OCI-LY1 (cell line): ENCODE measurements at regions not wholly inside any gene's neighbourhood (a gene's known extent, or its start where the extent isn't known, plus 50 kb on each side); places are given as distances from the start of the nearest gene placed in this dataset.

Source experiments
- H2AFZ ChIP-seq: fragments of 200-600 bp; sonication (generic), shearing (Covaris generic); 2 replicates; pipeline ENCODE4 v1.6.0; 2014; ENCODE audit warnings: antibody characterized with exemption, mild to moderate bottlenecking, low read length
- H3F3A ChIP-seq: fragments of 200-600 bp; sonication (generic), shearing (Covaris generic); 2 replicates; pipeline ENCODE4 v1.6.0; 2014; ENCODE audit warnings: mild to moderate bottlenecking, antibody characterized with exemption, low read length, moderate library complexity; ENCODE audit not compliant: insufficient read depth
- H3K27ac ChIP-seq: fragments of 200-600 bp; sonication (generic); 2 replicates; pipeline ENCODE4 v1.5.1; 2014; ENCODE audit warnings: low read length, mixed run types, mild to moderate bottlenecking, low read depth; ENCODE audit not compliant: poor library complexity, severe bottlenecking
- H3K27me3 ChIP-seq: fragments of 200-600 bp; sonication (generic); 2 replicates; pipeline ENCODE4 v1.6.0; 2014; ENCODE audit warnings: antibody characterized with exemption, mild to moderate bottlenecking, low read length, moderate library complexity; ENCODE audit not compliant: insufficient read depth
- H3K36me3 ChIP-seq: fragments of 200-600 bp; sonication (generic); 2 replicates; pipeline ENCODE4 v1.6.1; 2014; ENCODE audit warnings: mild to moderate bottlenecking, antibody characterized with exemption, low read length, moderate library complexity, mixed read lengths; ENCODE audit not compliant: insufficient read depth
- H3K4me1 ChIP-seq: fragments of 200-600 bp; sonication (generic); 2 replicates; pipeline ENCODE4 v1.5.1; 2014; ENCODE audit warnings: mild to moderate bottlenecking, low read length, moderate library complexity; ENCODE audit not compliant: insufficient read depth, severe bottlenecking
- H3K4me2 ChIP-seq: fragments of 200-600 bp; sonication (generic), shearing (Covaris generic); 2 replicates; pipeline ENCODE4 v1.6.1; 2014; ENCODE audit warnings: low read length
- H3K4me3 ChIP-seq: fragments of 200-600 bp; sonication (generic); 2 replicates; pipeline ENCODE4 v1.5.1; 2014; ENCODE audit warnings: low read length, low read depth, mild to moderate bottlenecking, mixed read lengths; ENCODE audit not compliant: poor library complexity, severe bottlenecking
- H3K79me2 ChIP-seq: fragments of 200-600 bp; shearing (Covaris generic); 2 replicates; pipeline ENCODE4 v1.6.1; 2016; ENCODE audit warnings: mixed run types, low read length, mixed read lengths; ENCODE audit not compliant: insufficient read depth
- H3K9ac ChIP-seq: fragments of 200-600 bp; sonication (generic), shearing (Covaris generic); 2 replicates; pipeline ENCODE4 v1.6.1; 2014; ENCODE audit warnings: mild to moderate bottlenecking, low read length, mixed read lengths
- H3K9me2 ChIP-seq: fragments of 200-600 bp; sonication (generic), shearing (Covaris generic); 2 replicates; pipeline ENCODE4 v1.6.1; 2014; ENCODE audit warnings: low read depth, mild to moderate bottlenecking, low read length, mixed read lengths
- H3K9me3 ChIP-seq: fragments of 200-600 bp; shearing (Covaris generic); 2 replicates; pipeline ENCODE4 v1.6.1; 2014; ENCODE audit warnings: low read length, mixed read lengths
- H4K20me1 ChIP-seq: fragments of 200-600 bp; sonication (generic), shearing (Covaris generic); 2 replicates; pipeline ENCODE4 v1.6.0; 2016; ENCODE audit warnings: mild to moderate bottlenecking, low read length; ENCODE audit not compliant: insufficient read depth
- EZH2 ChIP-seq: fragments of 200-600 bp; sonication (generic), shearing (Covaris generic); IDR thresholded peaks from 2 replicates; pipeline ENCODE4 v1.8.0; 2017; ENCODE audit warnings: borderline replicate concordance, mixed run types, mild to moderate bottlenecking, antibody characterized with exemption, low read length, moderate library complexity, mixed read lengths
- TF ChIP-seq, protein P1 (sequence below): fragments of 200-600 bp; sonication (generic), shearing (Covaris generic); IDR thresholded peaks from 2 replicates; pipeline ENCODE4 v1.5.1; 2017; ENCODE audit warnings: mild to moderate bottlenecking, antibody characterized with exemption, low read length, moderate library complexity, mixed read lengths

- Histone ChIP-seq H4K20me1 (no peaks in the 10 kb centered on the region), H3K4me3 (no peak overlapping the region), H3K9me2 (no peaks in the 10 kb centered on the region), H3K4me1 (no peaks in the 10 kb centered on the region), H3K27ac (no peak overlapping the region), H3K9me3 (no peaks in the 10 kb centered on the region), H3K79me2 (no peaks in the 10 kb centered on the region), H3K4me2 (no peak overlapping the region), H2AFZ (no peak overlapping the region), H3K9ac (no peak overlapping the region), H3K36me3 (no peaks in the 10 kb centered on the region), H3F3A (no peaks in the 10 kb centered on the region), H3K27me3 (0 out of 2 replicates have a peak, but pooled peaks cover 4% of the 10 kb centered on the region)
- no peak for TF ChIP-seq EZH2
- TF ChIP-seq, protein P1, sequence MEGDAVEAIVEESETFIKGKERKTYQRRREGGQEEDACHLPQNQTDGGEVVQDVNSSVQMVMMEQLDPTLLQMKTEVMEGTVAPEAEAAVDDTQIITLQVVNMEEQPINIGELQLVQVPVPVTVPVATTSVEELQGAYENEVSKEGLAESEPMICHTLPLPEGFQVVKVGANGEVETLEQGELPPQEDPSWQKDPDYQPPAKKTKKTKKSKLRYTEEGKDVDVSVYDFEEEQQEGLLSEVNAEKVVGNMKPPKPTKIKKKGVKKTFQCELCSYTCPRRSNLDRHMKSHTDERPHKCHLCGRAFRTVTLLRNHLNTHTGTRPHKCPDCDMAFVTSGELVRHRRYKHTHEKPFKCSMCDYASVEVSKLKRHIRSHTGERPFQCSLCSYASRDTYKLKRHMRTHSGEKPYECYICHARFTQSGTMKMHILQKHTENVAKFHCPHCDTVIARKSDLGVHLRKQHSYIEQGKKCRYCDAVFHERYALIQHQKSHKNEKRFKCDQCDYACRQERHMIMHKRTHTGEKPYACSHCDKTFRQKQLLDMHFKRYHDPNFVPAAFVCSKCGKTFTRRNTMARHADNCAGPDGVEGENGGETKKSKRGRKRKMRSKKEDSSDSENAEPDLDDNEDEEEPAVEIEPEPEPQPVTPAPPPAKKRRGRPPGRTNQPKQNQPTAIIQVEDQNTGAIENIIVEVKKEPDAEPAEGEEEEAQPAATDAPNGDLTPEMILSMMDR: no peak
Measured at GRCh38 chr14:76695263-76695920, 65.9 kb upstream of the VASH1 start.

DNA sequence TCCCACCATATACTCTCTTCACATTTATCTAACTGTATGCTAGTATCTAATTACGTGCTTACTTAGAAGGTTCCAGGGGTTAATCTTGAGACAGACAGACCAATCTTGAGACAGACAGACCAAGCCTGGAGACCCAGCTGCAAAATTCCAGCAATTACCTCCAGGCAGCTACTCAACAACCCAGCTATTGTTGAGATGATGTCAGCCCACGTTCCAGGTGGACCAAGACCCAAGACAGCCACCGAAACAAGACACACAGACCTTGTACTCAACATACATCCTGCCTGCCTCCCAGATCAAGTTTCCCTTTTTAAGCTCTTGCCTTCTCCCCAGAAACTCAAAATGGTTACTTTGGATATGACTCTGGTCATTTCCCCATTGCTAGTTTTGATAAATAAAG lies 64.9 kb upstream of the VASH1 start:
- TF ChIP-seq, protein P1: no peak
- Histone ChIP-seq H3K27ac (no peak overlapping the region), H3K9ac (no peak overlapping the region), H3K36me3 (no peaks in the 10 kb centered on the region), H3K79me2 (no peaks in the 10 kb centered on the region), H3K4me2 (no peak overlapping the region), H3K4me1 (no peaks in the 10 kb centered on the region), H3K27me3 (0 out of 2 replicates have a peak, but pooled peaks cover 4% of the 10 kb centered on the region), H3K4me3 (no peak overlapping the region), H3F3A (no peaks in the 10 kb centered on the region), H4K20me1 (no peaks in the 10 kb centered on the region), H2AFZ (no peak overlapping the region), H3K9me2 (no peaks in the 10 kb centered on the region), H3K9me3 (no peaks in the 10 kb centered on the region)

- H3K27ac ChIP-seq: no peak overlapping the region
- no peak overlapping the region for H3K4me2 ChIP-seq
- H3K4me3 ChIP-seq: no peak overlapping the region
- H3F3A ChIP-seq: no peaks in the 10 kb centered on the region
- H3K27me3 ChIP-seq: 0 out of 2 replicates have a peak, but pooled peaks cover 4% of the 10 kb centered on the region
- no peaks in the 10 kb centered on the region for H3K4me1 ChIP-seq
- no peaks in the 10 kb centered on the region for H4K20me1 ChIP-seq
- H3K9ac ChIP-seq: no peak overlapping the region
- no peak for TF ChIP-seq EZH2
- TF ChIP-seq, protein P1: no peak
- no peaks in the 10 kb centered on the region for H3K36me3 ChIP-seq
- H3K79me2 ChIP-seq: no peaks in the 10 kb centered on the region
- H3K9me2 ChIP-seq: no peaks in the 10 kb centered on the region
- no peak overlapping the region for H2AFZ ChIP-seq
- H3K9me3 ChIP-seq: no peaks in the 10 kb centered on the region
Measured at GRCh38 chr14:76696791-76697190, 64.5 kb upstream of the VASH1 start.
